ENCODE measurements at regions not wholly inside any gene's neighbourhood (a gene's known extent, or its start where the extent isn't known, plus 50 kb on each side); places are given as distances from the start of the nearest gene placed in this dataset.

DNA sequence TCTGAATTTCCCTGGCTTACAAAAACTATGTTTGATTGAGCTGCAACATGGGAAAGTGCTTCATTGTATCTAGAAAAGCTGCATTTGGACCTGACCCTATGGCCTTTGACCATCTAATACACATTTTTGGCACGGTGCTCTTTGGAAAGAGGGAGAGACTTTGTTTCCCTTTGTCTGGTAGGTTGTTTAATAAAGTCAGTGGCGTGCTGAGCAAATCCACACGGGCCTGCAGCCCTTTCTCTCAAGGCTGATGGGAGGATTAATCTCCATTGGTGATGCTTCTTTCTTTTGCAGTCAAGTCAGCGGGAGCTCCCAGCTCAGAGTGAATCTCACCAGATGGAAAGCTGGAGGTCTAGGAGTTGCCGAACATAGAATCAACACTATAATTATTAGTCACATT, 314.7 kb upstream of the CNR1 start:
- Histone ChIP-seq H3K4me3 (no peak overlapping the region), H3K27ac (no peak overlapping the region)
- DNase-seq (ENCODE audit: low spot score): no peak
- TF ChIP-seq CTCF (IDR thresholded peaks at IDR 0.05): no peak

GRCh38 chr6:88477413-88477812, 311.3 kb upstream of the CNR1 start:
- no peak for DNase-seq (ENCODE audit: low spot score)
- Histone ChIP-seq H3K27ac (no peak overlapping the region), H3K4me3 (no peak overlapping the region)
- TF ChIP-seq CTCF (IDR thresholded peaks at IDR 0.05): no peak

- no peak overlapping the region for H3K4me3 ChIP-seq
- DNase-seq (ENCODE audit: low spot score): no peak
- TF ChIP-seq CTCF (IDR thresholded peaks at IDR 0.05): no peak
Measured at GRCh38 chr6:88476388-88476787, 310.2 kb upstream of the CNR1 start.

DNA sequence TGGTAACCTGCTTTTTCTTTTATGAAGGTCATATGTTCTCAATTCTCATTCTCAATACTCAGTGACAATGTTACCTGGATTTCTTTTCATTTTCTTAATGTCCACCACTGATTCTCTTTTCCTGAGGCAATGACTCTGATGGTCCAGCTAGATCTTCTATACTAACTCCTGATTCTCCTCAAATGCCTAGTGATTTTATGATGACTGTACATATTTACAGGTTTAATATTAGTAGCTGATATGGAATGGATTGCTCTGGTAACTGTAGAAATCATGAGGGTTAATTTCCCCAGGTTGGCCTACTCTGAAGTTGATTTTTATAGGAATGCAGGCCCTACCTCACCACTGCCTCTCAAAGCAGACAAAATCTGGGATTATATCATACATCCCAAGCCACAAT, 308.6 kb upstream of the CNR1 start:
- no peak for DNase-seq (ENCODE audit: low spot score)
- no peak for TF ChIP-seq CTCF (IDR thresholded peaks at IDR 0.05)
- H3K27ac ChIP-seq: no peak overlapping the region

More at GRCh38 chr6:88476388-88476787, 310.2 kb upstream of the CNR1 start:
- H3K27ac ChIP-seq: no peak overlapping the region

GRCh38 chr6:88473589-88473988, 307.4 kb upstream of the CNR1 start:
- no peak overlapping the region for H3K27ac ChIP-seq
- no peak overlapping the region for H3K4me3 ChIP-seq
- DNase-seq (ENCODE audit: low spot score): no peak
- TF ChIP-seq CTCF (IDR thresholded peaks at IDR 0.05): no peak

More for the DNA sequence above, 308.6 kb upstream of the CNR1 start:
- no peak overlapping the region for H3K4me3 ChIP-seq

DNA sequence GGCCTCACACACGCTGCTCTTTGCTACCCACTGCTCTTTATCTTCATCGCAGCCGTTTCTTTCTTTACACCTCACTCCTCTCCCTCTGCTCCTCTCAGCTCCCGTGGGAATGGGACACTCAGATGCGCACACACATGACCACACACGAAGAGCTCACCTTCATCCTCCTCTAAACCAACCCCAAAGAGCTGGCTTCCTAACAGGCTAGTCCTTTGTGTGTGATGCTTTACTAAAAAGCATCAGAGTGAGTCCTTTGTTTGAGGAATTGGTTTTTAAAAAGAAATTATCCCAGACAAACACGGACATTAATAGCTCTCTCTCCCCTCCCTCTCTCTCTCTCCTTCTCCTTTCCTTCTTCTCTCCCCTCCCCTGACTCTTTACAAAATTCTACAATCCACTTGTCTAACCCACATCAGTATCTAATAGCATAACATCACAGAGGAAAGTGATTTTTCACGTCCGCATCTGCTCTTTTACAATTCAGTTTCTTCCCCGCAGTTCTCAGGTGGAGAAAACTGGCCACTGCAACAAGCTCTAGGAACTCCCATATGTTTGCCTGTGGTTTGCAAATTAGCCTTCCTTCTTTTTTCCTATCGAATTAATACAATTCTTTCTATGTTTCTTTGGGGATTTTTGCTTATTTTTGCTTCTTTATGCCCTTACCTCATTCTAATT, 306.8 kb upstream of the CNR1 start:
- Histone ChIP-seq H3K27ac (no peak overlapping the region), H3K4me3 (no peak overlapping the region)
- no peak for DNase-seq (ENCODE audit: low spot score)
- no peak for TF ChIP-seq CTCF (IDR thresholded peaks at IDR 0.05)

DNA sequence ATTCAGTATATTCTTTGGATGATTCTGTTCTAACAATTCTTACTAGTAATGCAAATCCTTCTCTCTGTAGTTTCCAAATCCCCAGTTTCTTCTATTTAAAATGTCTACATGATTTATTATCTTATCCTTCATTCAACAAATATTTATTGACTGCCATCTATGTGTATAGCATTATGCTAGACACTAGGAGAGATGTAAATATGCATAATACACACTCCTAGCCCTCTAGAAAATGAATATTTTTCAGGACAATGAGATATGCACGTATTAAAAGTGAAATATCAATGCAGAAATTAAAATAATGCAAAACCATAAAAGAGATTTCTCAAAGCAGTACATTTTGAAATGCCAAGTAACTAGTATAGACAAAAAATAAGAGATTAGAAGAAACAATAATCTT, 293.5 kb upstream of the CNR1 start:
- no peak overlapping the region for H3K4me3 ChIP-seq
- H3K27ac ChIP-seq: no peak overlapping the region
- TF ChIP-seq CTCF (IDR thresholded peaks at IDR 0.05): no peak

More for the DNA sequence above, 293.5 kb upstream of the CNR1 start:
- no peak for DNase-seq (ENCODE audit: low spot score)

Data from coronary artery (tissue), 2 donors.